ENCODE measurements at regions not wholly inside any gene's neighbourhood (a gene's known extent, or its start where the extent isn't known, plus 50 kb on each side); places are given as distances from the start of the nearest gene placed in this dataset.

DNA sequence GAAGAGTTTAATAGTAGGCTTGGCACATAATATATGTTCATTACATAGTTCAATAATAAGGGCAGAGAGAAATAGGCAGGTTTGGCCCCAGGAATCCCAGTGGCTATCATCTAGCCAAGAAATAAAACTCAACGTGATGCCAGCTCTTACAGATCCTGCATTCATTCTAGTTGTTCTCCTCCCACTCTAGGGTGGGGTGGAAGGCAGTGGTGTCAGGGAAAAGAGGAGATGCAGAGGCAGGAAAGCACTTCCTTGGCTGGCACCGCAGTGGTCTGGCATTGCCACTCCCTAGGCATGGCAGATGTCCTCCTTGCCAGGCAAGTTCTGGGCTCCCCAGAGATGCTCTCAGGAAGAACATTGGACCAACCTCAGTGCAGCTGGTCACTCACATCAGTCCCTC is 383.6 kb downstream of the GRIN2B start:
- ATAC-seq = no peak
- DNase-seq (ENCODE audit: low spot score) = no peak

DNA sequence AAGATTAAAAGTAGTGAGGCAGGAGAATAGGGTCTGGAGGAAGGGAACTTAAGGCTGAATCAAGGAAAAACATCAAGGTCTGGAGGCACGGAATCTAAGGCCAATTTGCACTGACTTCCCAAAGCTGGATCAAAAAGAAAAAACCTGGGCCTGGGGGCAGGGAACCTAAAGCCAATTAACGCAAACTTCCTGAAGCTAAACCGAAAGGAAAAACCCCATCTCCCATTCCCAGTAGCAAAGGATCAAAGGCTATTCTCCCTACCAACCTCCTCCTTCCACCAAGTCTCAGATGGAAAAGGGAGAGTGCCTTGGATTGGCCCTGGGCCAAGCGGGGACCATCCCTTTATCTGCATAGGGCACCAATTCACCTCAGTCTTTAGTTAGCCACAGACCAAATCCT is 384.2 kb downstream of the GRIN2B start:
- no peak for DNase-seq (ENCODE audit: low spot score)
- ATAC-seq = no peak

DNA sequence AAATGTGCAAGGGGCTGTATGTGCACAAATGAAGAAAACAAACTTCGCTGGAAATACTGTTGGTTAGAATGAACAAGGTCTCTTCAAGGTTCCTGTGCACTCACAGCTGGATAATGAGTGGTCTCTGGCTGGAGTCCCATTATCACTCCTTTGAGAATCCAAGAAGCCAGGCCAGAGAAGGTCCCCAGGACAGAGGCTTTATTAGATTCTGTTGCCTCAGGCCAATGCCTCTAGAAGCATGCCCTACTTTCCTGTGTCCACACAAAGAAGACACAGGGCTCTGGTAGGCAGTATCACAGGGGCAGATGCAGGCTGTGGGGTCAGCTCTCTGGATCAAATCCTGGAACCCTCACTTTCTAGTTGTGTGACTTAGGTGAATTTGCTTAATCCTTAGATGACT is 384.7 kb downstream of the GRIN2B start:
- DNase-seq (ENCODE audit: low spot score) = no peak
- no peak for ATAC-seq

DNA sequence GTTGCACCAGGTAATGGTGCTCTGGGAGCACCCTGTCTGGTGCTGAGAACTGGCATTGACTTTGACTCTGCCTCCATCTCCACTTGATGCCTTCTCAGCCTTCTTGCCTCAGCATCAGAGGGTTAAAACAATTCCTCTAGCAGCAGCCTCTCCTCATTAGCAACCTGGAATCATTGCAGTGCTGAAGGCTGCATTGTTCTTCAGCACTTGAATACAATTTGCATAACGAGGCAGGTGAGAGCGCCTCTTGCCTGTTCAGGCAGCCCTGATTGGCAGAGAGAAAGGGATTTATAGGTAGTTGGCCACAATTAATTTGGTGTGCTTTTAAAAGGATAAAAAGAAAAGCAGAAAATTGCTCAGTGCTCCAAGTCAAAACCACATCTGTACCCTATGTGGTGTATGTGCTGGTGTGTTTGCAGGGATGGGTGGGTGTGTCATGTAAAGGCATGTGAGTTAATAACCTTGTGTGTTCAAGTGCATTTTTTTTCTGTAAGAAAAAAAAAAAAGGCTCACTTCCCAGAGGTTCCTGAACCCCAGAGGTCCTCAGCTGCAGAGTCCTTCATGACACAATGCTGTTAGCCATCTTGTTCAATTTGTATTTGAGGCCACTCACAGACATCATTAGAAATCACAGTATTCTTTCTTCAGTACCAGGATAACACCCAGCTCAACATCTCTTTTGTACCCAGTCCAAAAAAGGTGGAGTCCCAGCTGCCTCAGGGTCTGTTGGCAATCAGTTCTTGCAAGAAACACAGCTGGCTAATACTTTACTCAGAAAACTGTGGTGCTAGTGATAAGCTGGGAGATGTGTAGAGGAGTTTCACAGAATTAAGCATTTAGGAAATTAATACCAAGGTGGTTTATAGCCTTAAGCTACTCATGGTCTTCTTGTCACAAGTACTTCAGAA is 385.6 kb downstream of the GRIN2B start:
- ATAC-seq (peak; percentile 31), DNase-seq (ENCODE audit: low spot score) (no peak)

DNA sequence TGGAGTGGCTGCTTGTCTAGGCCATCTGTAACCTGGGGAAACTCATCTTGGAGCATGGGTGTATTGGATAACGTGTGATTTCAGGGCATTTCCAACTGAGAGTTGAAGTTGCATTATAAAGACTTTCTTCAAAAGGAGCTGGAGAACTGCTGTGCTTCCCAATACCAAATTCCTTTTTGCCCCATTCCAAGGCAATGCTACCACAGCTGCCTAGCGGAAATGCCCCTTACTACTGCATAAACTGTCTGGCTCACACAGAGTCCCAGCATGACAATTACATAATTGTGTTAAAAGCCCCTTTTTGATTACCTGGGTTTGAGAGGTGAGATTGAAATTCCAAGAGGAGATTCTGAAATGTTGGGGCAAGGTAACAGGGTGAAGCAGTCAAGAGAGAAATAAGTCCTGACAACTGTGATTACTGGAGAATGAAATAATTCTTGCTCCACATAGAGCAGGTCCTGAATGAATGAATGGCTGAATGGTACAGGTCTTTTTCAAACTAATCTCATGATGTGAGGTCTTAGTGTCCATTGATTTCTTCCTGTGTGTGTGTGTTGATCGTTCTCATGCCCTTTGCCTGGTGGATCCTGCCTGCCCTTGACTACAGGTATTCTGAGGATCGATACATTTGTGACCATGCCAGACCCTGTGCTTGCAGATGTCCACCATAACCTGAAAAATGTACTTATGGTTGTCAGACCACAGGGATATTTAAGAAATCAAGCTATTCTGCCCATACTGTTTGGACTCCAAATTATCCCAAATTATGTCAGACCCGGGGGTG is 386.5 kb downstream of the GRIN2B start:
- DNase-seq (ENCODE audit: low spot score) = no peak
- ATAC-seq = peak; percentile 77

DNA sequence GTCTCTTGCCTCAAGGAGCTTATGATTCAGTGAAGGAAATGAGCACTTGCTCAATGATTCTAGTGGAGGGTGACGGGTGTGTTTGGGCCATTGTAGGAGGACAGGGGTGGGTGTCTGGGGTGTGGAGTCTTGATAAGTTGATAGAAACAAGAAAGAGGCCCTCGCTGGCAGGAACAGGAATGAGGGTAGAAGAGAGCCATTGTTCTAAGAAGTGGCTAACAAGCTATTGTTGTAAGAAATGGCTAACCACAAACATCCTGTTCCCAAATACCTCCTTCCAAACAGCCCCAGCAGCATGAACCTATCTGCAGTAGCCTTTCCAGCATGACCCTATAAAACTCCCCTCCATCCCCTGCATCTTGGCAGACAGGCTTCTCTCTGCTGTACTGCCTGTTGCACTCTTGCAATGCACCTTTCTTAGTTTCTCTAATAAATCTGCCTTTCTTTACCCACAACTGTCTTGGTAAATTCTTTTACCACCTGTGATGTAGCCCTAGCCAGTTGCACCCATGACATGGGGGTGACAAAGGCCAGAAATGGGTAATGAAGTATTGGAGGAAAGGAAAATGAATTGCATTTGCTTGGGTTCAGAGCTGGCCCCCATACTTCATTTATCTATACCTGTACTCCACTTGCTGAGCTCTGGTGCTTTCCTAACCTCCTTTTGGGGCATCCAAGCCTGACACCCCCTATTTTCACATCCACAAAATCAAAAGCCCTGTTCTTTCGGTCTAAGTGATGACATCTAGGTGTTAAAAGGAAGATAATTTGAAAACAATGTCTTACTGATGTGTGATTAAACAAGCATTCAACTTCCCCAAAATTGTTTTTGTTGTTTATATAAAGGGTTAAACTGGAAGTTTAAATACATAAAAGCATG is 389.1 kb downstream of the GRIN2B start:
- ATAC-seq (no peak), DNase-seq (ENCODE audit: low spot score) (no peak)

DNA sequence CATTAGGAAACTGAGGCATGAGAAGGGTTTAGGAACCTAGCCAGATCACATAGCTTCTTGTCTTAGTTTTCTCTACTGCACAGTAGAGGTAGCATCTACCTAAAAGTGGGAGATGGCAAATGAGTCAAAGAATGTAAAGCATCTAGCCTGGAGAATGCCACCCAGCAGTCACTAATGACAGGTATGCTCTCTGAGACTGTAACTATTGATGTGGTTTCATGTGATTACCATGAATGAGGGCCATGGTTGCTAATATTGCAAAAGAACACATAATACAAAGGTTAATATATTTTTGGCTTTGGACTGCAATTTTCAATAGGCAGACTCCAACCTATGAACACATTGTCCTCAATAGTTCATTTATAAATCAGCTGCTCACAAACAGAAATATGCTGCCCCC is 389.9 kb downstream of the GRIN2B start:
- ATAC-seq = peak; percentile 63

DNA sequence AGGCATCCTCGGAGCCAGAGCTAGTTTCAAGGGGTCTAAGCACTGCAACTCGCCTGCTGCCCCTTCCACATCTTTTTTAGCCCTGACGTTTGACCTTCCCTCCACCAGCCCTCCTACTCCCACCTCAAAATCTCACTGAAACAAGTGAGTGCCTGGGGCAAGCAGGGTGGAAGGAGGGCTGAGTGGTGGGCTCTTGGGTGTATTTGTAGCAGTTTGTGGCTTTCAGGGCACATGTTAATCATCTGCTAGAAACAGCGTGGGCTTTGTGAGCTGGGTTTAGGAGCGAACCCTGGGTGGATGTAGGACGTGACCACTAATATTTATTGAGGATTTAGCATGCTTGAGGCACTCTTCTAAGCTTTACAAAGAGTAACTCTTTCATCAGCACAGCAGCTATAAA is 390.3 kb downstream of the GRIN2B start:
- DNase-seq (ENCODE audit: low spot score) (no peak), ATAC-seq (no peak)

More for the DNA sequence above, 389.9 kb downstream of the GRIN2B start:
- DNase-seq (ENCODE audit: low spot score) = no peak

DNA sequence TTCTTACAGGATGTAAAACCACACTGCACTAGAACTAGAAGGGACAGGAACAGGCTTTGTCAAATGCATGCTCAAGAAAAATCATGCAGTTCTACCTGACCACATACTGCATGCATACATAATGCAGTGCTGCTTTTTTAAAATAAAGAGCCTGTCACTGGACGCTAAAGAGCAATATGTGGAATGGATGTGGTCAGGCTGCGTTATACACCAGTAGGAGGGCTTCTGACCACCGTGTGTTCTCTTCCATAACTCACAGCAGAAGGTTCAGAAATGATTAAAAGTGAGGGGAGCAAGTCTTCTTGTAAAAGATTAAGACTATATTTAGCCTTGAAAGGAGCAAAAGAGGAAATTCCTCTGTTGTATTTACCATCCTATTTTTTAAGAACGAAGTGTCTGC is 392.0 kb downstream of the EMP1 start:
- ATAC-seq (no peak), DNase-seq (ENCODE audit: low spot score) (no peak)

DNA sequence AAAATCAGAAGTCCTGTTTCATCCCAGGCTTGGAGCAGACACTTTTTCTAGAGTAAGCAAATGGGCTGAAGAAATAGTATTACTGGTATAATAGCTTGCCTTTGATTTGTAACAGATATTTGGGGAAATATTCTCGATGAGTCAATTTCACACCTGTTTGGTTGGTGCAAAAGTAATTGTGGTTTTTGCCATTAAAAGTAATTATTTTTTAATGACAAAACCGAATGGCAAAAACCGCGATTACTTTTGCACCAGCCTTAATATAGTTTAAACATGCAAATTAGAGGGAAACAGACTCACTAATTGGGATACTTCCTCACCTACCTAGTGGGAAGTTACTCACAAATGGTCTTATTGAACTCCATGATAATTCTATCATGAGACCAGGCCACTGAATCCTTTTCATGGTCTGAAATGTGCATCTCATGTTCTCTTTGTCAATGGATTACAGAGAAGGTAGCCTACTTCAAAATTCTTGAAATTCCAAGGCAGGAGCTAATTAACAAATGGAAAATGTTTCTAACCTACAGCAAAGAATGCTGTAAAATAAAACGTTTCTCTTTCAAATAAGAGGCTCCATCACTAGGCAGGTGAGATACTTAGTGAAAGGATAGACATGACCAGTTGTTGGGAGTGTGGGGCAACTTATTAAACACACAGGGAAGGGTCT is 391.3 kb downstream of the EMP1 start:
- no peak for ATAC-seq
- DNase-seq (ENCODE audit: low spot score) = no peak

DNA sequence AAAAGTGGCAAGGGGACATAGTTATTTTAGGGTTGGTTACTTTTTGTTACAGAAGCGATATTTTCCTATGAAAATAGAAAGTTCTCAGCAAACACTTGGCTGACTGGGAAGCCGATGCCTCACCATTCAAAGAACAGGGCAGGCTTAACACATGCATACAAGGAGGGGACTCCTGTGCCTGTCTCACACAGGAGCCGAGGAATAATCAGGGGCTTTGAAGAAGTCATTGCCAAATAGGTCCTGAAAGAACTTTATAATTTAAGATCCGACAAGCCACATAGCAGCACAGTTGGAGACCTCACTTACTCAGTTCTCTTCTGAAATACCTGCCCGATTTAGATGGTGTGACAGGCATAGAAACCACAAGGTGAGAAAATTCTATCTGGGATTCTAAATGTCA is 389.8 kb downstream of the EMP1 start:
- ATAC-seq (no peak), DNase-seq (ENCODE audit: low spot score) (no peak)

DNA sequence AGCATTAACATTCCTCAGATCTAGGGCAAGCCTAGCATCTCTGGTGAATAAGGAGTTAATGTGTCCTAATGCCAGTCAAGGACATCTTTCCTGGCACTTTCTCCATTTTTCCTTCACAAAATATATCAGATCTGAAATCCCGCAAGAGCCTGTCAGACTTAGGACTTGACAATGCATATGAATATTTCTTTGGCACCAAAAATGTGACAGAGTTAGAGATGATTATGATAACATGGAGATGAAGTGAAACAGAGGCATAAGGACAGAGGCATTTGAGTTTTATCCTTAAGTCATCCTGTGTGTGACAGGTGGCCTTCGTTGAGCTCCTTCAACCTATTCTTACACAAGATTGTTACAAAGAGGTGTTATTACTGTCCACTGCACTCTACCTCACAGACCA is 388.0 kb downstream of the EMP1 start:
- DNase-seq (ENCODE audit: low spot score) (no peak), ATAC-seq (no peak)

DNA sequence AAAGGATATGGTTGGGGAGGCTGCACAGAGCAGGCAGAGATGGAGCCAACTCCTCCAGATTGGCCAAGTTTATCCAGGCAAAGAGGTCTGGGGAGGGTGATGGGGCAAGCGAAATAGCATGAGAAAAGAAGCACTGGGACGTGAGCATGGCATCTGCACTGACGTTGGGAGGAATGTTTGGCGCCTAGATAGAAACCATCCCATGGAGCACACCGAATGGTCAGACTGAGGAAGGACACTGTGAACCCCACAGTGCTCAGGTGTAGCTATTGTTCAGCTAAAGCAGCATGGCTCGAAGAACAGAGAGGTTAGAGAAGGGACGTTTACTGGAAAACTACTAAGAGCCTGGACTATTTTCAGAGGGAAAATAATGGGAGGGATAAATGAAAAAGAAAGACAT is 387.1 kb downstream of the EMP1 start:
- ATAC-seq = peak; percentile 43

DNA sequence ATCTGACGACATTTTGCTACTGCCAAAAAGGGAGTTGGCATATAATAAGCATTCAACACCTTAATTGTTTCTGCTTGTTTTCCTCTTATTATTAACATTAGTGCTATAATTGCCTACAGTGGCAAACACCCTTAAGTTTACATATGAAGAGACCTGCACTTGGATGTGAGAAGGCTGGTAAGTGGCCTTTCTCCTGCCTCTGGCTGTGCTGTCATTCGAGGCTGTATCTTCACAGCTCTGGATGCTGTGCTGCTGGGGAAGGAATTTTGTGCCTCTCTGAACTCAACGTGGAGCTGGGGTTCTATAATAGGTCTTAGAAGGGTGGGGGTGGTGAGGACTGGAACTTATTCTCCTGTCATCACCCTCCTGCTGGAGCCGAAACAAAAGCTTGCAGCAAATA is 385.9 kb downstream of the EMP1 start:
- peak; percentile 49 for ATAC-seq
- DNase-seq (ENCODE audit: low spot score) = no peak

More for the DNA sequence above, 387.1 kb downstream of the EMP1 start:
- no peak for DNase-seq (ENCODE audit: low spot score)

DNA sequence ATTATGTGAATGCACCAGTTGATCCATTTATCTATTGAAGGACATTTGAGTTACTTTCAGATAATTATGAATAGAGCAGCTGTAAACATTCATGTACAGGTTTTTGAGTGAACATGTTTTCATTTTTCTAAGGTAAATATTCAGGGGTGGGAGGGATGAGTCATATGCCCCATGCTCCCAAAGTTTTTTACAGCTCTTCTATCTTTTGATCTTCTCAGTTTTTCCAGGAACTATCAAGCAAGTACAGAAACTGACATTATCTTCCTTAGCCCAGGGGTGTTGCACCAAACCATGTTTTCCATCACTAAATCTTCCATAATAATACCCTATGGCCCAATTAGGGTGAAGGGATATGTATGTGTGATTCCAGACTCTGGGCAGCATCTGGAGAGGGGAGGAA is 384.5 kb downstream of the EMP1 start:
- ATAC-seq (no peak), DNase-seq (ENCODE audit: low spot score) (no peak)

DNA sequence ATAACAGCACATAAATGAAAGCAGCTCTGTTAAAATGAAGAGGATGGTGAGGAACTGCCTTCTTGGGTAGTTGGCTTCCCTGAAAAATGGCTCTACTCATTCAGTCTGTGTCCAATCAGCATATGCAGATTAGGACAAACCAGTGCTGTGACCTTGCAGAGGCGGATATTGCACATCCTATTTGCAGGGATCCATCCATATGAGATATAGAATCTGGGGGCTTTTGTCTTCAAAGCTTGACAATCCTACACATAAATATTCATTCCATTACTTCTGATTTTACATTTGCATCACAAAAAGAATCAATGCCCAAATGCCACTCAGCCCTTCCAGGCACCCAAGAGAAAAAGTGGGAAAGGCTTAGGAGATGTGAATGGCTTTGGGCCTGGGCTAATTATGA is 383.7 kb downstream of the EMP1 start:
- DNase-seq (ENCODE audit: low spot score) (no peak), ATAC-seq (no peak)

DNA sequence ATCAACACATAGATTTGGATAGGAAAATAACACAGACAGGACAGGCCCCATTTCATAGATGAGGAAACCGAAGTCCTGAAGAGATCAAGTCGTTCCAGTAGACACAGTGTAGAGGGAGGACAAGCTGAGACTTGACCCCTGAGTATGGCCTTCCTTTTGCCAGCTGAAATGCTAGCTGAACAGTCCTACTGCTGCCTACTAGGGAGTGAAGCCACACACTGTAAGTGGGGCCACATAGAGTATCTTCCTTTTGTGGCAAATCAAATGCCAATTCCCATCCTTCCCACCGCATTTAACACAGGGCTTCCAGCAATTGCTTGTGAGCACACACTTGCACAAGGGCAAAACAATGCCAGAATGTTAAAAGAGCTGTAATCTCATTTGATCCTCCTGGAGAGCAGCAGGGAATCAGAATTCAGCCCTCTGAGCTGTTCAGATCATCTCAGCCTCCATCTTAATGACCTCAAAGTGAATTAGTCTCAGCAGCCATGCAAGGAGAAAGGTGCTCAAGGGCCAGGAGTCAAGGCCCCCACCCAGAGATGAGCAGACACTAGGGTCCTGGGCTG is 380.5 kb downstream of the EMP1 start:
- no peak for DNase-seq (ENCODE audit: low spot score)
- no peak for ATAC-seq

DNA sequence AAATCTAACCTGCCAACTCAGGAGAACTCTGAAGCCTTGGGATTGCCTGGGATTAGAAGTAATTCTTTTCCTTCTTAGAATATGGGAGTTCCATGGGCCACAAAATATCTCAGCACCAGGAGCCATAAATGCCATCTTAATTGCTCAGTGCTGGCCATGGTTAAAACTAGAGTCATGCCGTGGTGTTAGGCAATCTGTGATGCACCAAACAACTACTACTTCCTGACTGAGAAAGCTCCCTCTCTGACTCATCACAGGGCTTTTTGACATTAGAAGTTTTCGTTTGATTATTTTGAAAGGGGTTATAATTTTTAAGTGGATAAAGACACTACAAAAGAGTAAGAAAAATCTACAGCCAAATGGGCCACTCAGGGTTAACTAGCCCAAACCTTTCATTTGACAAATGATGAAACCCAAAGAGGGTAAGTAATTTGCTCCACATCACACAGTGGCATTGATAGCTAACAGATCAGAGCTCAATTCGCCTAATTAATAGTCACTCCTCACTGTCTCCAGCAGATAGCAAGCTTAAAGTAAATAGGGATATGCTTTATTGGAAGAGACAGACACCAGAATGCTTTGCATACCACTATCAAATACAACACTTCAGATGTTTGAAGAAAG is 377.3 kb downstream of the EMP1 start:
- no peak for ATAC-seq
- DNase-seq (ENCODE audit: low spot score) = no peak

DNA sequence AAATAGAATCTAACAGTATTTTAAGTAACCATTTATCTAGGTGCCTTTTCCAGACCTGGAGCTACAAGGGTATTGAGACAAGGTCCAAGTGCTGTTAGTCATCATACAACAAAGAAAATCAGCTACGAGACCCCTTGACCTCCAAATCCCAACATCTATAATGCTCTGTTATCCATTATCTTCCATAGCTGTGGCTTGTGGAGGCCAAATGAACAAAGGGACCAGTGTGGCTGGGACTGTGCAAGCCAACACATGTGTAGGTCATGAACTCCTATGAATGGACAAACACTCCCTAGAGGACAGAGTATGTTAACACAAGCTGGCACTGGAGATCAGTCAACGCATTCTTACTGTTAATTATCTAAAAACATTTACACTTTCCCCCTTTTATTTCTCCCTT is 374.5 kb downstream of the EMP1 start:
- ATAC-seq = peak; percentile 16
- no peak for DNase-seq (ENCODE audit: low spot score)

All from left lobe of liver (tissue), 2 donors.